GM12892 (cell line): ENCODE measurements at regions not wholly inside any gene's neighbourhood (a gene's known extent, or its start where the extent isn't known, plus 50 kb on each side); places are given as distances from the start of the nearest gene placed in this dataset.

Experiments used
- POLR2A ChIP-seq: IDR thresholded peaks from 2 replicates; pipeline ENCODE4 v1.6.1; 2011; ENCODE audit warnings: low read depth, low read length, control low read depth
- POLR2AphosphoS5 ChIP-seq: IDR thresholded peaks from 2 replicates; pipeline ENCODE4 v1.6.1; 2011; ENCODE audit warnings: low read depth, low read length, control low read depth

DNA sequence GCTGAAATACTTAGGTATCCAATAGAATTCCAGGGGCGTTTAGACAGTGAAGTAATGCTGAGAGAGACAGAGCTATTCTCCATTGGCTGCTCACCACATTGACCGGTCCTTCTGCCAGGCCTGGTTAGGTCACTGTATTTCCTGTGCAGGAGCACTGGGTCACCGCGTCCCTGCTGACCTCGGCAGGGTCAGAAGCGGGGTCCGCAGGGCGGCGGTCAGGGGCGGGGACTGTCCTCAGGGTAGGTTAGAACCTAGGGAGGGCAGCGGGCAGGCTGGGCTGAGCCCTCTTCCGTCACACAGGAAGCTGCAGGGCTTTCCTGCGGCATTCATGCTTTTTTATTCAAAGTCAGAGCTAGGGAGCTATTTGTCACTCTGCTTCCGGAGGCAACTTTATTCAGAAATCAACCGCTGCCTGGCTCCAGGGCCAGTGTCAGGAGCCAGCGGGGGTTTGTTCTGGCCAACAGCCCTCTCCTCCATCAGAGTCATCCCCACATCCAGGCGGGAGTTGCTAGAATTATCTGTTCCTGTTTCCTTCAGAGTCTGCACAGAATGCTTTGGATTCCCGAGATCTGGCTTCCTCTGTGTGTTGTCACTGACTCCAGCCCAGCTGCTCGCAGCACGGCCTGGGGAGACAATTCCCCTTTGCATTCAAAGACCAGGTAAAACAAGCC is 81.2 kb upstream of the WASF3 start:
- TF ChIP-seq POLR2AphosphoS5 (no peak), POLR2A (no peak)
